ENCODE measurements at regions not wholly inside any gene's neighbourhood (a gene's known extent, or its start where the extent isn't known, plus 50 kb on each side); places are given as distances from the start of the nearest gene placed in this dataset.

DNA sequence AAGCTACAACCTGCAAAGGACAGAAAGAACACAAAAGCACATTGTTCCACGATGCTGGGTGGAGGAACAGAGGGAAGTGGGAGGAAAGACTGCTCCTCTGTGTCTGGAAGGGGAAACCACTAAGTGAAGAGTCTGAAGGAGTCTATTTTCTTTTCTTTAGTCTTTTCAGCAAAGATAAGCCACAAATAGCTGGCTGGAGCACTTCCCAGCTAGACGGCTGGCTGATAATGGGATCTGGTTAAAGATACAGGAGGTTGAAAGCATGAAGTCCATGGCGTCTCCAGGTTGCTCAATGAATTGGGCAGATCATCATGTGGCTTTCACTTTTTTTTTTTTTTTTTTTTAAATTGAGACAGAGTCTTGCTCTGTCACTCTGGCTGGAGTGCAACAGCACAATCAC lies 154.0 kb upstream of the KCNG1 start:
- Histone ChIP-seq H3K36me3 (replicated peaks in 1 of 2; ENCODE audit: control insufficient read depth in 1 of 2, insufficient read depth in 2 of 2, low read length in 1 of 2) (no peaks in the 10 kb centered on the region), H3K27ac (ENCODE audit: low read depth in 2 of 2, low read length in 1 of 2) (peak overlapping the region in 1 of 2 experiments; percentile 68; a peak in 2 of 4 replicates), H3K9me2 (no peaks in the 10 kb centered on the region), H3K4me3 (ENCODE audit: low read depth in 2 of 2, low read length in 1 of 2) (no peak overlapping the region), H4K20me1 (ENCODE audit: insufficient read depth) (no peaks in the 10 kb centered on the region), H2AFZ (ENCODE audit: low read depth) (no peak overlapping the region), H3K4me2 (no peak overlapping the region), H3F3A (replicated peaks; ENCODE audit: insufficient read depth) (no peaks in the 10 kb centered on the region), H3K9ac (no peak overlapping the region), H3K79me2 (ENCODE audit: insufficient read depth) (no peaks in the 10 kb centered on the region), H3K9me3 (no peaks in the 10 kb centered on the region), H3K27me3 (ENCODE audit: insufficient read depth) (0 out of 2 replicates have a peak, but pooled peaks cover 5% of the 10 kb centered on the region), H3K4me1 (ENCODE audit: control insufficient read depth in 1 of 2, insufficient read depth in 2 of 2, low read depth in 1 of 2, low read length in 1 of 2) (peaks cover 0 to 17% of the 10 kb centered on the region in 2 experiments; a peak in 1 of 4 replicates)
- TF ChIP-seq TEAD4 (IDR thresholded peaks at IDR 0.05; ENCODE audit: borderline replicate concordance, insufficient read depth), result no peak
- no peak for TF ChIP-seq YY1 (IDR thresholded peaks at IDR 0.05; ENCODE audit: low read depth)
- TF ChIP-seq EZH2phosphoT487 (IDR thresholded peaks at IDR 0.05; ENCODE audit: borderline replicate concordance, low read depth), result no peak
- no peak for TF ChIP-seq RXRA (IDR thresholded peaks at IDR 0.05; ENCODE audit: borderline replicate concordance, low read depth)
- TF ChIP-seq ELF1 (IDR thresholded peaks at IDR 0.05), result no peak
- no peak for TF ChIP-seq SIN3A (IDR thresholded peaks at IDR 0.05; ENCODE audit: borderline replicate concordance, low read depth, low read length)
- TF ChIP-seq, protein P1, sequence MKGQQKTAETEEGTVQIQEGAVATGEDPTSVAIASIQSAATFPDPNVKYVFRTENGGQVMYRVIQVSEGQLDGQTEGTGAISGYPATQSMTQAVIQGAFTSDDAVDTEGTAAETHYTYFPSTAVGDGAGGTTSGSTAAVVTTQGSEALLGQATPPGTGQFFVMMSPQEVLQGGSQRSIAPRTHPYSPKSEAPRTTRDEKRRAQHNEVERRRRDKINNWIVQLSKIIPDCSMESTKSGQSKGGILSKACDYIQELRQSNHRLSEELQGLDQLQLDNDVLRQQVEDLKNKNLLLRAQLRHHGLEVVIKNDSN (IDR thresholded peaks at IDR 0.05; ENCODE audit: borderline replicate concordance, low read depth), result no peak
- TF ChIP-seq, protein P2, sequence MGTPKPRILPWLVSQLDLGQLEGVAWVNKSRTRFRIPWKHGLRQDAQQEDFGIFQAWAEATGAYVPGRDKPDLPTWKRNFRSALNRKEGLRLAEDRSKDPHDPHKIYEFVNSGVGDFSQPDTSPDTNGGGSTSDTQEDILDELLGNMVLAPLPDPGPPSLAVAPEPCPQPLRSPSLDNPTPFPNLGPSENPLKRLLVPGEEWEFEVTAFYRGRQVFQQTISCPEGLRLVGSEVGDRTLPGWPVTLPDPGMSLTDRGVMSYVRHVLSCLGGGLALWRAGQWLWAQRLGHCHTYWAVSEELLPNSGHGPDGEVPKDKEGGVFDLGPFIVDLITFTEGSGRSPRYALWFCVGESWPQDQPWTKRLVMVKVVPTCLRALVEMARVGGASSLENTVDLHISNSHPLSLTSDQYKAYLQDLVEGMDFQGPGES (IDR thresholded peaks at IDR 0.05; ENCODE audit: low read depth, low read length), result no peak
- TF ChIP-seq CHD2 (IDR thresholded peaks at IDR 0.05; ENCODE audit: low read length, partially characterized antibody), result no peak
- no peak for TF ChIP-seq NRF1 (IDR thresholded peaks at IDR 0.05; ENCODE audit: low read depth, low read length)
- TF ChIP-seq FOXJ3 (CRISPR knock-in tag; IDR thresholded peaks at IDR 0.05), result no peak
- no peak for TF ChIP-seq POLR2AphosphoS5 (IDR thresholded peaks at IDR 0.05; ENCODE audit: low read depth, low read length)
- TF ChIP-seq, protein P3, sequence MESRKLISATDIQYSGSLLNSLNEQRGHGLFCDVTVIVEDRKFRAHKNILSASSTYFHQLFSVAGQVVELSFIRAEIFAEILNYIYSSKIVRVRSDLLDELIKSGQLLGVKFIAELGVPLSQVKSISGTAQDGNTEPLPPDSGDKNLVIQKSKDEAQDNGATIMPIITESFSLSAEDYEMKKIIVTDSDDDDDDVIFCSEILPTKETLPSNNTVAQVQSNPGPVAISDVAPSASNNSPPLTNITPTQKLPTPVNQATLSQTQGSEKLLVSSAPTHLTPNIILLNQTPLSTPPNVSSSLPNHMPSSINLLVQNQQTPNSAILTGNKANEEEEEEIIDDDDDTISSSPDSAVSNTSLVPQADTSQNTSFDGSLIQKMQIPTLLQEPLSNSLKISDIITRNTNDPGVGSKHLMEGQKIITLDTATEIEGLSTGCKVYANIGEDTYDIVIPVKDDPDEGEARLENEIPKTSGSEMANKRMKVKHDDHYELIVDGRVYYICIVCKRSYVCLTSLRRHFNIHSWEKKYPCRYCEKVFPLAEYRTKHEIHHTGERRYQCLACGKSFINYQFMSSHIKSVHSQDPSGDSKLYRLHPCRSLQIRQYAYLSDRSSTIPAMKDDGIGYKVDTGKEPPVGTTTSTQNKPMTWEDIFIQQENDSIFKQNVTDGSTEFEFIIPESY (IDR thresholded peaks at IDR 0.05; ENCODE audit: borderline replicate concordance, low read depth), result no peak
- no peak for TF ChIP-seq SMC3 (IDR thresholded peaks at IDR 0.05; ENCODE audit: low read depth, low read length)
- TF ChIP-seq, protein P4, sequence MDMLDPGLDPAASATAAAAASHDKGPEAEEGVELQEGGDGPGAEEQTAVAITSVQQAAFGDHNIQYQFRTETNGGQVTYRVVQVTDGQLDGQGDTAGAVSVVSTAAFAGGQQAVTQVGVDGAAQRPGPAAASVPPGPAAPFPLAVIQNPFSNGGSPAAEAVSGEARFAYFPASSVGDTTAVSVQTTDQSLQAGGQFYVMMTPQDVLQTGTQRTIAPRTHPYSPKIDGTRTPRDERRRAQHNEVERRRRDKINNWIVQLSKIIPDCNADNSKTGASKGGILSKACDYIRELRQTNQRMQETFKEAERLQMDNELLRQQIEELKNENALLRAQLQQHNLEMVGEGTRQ (IDR thresholded peaks at IDR 0.05; ENCODE audit: borderline replicate concordance, low read depth, low read length), result no peak
- TF ChIP-seq, protein P5, sequence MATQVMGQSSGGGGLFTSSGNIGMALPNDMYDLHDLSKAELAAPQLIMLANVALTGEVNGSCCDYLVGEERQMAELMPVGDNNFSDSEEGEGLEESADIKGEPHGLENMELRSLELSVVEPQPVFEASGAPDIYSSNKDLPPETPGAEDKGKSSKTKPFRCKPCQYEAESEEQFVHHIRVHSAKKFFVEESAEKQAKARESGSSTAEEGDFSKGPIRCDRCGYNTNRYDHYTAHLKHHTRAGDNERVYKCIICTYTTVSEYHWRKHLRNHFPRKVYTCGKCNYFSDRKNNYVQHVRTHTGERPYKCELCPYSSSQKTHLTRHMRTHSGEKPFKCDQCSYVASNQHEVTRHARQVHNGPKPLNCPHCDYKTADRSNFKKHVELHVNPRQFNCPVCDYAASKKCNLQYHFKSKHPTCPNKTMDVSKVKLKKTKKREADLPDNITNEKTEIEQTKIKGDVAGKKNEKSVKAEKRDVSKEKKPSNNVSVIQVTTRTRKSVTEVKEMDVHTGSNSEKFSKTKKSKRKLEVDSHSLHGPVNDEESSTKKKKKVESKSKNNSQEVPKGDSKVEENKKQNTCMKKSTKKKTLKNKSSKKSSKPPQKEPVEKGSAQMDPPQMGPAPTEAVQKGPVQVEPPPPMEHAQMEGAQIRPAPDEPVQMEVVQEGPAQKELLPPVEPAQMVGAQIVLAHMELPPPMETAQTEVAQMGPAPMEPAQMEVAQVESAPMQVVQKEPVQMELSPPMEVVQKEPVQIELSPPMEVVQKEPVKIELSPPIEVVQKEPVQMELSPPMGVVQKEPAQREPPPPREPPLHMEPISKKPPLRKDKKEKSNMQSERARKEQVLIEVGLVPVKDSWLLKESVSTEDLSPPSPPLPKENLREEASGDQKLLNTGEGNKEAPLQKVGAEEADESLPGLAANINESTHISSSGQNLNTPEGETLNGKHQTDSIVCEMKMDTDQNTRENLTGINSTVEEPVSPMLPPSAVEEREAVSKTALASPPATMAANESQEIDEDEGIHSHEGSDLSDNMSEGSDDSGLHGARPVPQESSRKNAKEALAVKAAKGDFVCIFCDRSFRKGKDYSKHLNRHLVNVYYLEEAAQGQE (IDR thresholded peaks at IDR 0.05; ENCODE audit: low read depth, low read length), result no peak
- no peak for TF ChIP-seq MEF2A (IDR thresholded peaks at IDR 0.05; ENCODE audit: borderline replicate concordance, low read depth)
- no peak for TF ChIP-seq TCF12 (IDR thresholded peaks at IDR 0.05)
- no peak for DNase-seq
- ChIA-PET POLR2A (no interaction called here), CTCF (no interaction called here)
- 38% methylated on average over 3 of the region's 3 CpGs for WGBS (ENCODE audit: low lambda C conversion rate)

All from SK-N-SH (cell line).